Esophagus (tissue), 2 donors: ENCODE measurements at regions not wholly inside any gene's neighbourhood (a gene's known extent, or its start where the extent isn't known, plus 50 kb on each side); places are given as distances from the start of the nearest gene placed in this dataset.

Source experiments
- H3K27ac ChIP-seq, 2 donors: one replicate each; pipeline ENCODE4 v1.5.1; 2013; ENCODE audit warnings: low read depth in 2 of 2, mild to moderate bottlenecking in 2 of 2, inconsistent platforms in 1 of 2, low read length in 1 of 2, moderate library complexity in 1 of 2
- H3K27me3 ChIP-seq, 2 donors: one replicate each; pipeline ENCODE4 v1.6.1; 2013; ENCODE audit warnings: low read length in 2 of 2, control low read depth in 1 of 2, mild to moderate bottlenecking in 1 of 2; ENCODE audit not compliant: insufficient read depth in 2 of 2, control insufficient read depth in 1 of 2
- H3K36me3 ChIP-seq, 2 donors: one replicate each; pipeline ENCODE4 v1.6.1; 2013; ENCODE audit warnings: low read length in 1 of 2; ENCODE audit not compliant: control insufficient read depth in 2 of 2, insufficient read depth in 2 of 2
- H3K4me1 ChIP-seq, 2 donors: one replicate each; pipeline ENCODE4 v1.6.1; 2013; ENCODE audit warnings: low read length in 1 of 2; ENCODE audit not compliant: control insufficient read depth in 2 of 2, insufficient read depth in 2 of 2
- H3K4me3 ChIP-seq, 2 donors: one replicate each; pipeline ENCODE4 v1.5.1; 2013; ENCODE audit warnings: low read length in 2 of 2, mild to moderate bottlenecking in 2 of 2, low read depth in 1 of 2, moderate library complexity in 1 of 2
- H3K9me3 ChIP-seq, 2 donors: one replicate each; pipeline ENCODE4 v1.6.1; 2013; ENCODE audit warnings: mild to moderate bottlenecking in 2 of 2, low read depth in 1 of 2, low read length in 1 of 2, moderate library complexity in 1 of 2; ENCODE audit not compliant: control insufficient read depth in 2 of 2, insufficient read depth in 1 of 2
- WGBS, 2 donors: extraction: QIAGEN DNeasy Blood & Tissue Kit; methylation state at CpG; one replicate each; pipeline ENCODE4 v1.1.7; 2013; 5-methylcytosine and 5-hydroxymethylcytosine counted together
- donor health status: healthy with polysubstance abuse.
- donor health status: Bipolar disorder and iron deficiency.

DNA sequence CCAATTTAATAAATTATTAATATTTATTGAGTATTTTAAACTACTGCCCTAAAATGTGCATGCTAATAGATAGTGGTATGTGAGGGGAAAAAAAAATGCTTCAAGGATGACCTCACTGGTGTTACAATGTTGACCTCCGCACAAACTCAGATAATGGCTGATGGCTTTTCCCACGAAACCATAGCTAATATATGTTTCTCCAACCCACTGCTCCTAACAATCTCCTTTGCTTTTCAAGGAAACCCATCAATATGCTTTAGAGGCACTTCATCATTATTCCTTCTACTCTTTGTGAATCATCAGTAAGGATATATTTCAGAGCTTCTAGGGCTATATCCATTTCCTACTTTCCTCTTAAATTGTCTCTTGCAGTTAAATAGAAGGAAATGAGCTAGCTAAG is 1752.0 kb upstream of the TENM3 start:
- Histone ChIP-seq H3K9me3 (no peaks in the 10 kb centered on the region), H3K36me3 (no peaks in the 10 kb centered on the region), H3K27ac (no peak overlapping the region), H3K4me3 (no peak overlapping the region), H3K4me1 (no peaks in the 10 kb centered on the region), H3K27me3 (no peaks in the 10 kb centered on the region)
- WGBS, 2 donors, result 79 to 80% methylated on average over 2 of the region's 2 CpGs

- WGBS, 2 donors, result 73 to 75% methylated on average over 3 of the region's 3 CpGs
- Histone ChIP-seq H3K4me3 (no peak overlapping the region), H3K36me3 (no peaks in the 10 kb centered on the region), H3K27ac (no peak overlapping the region), H3K9me3 (no peaks in the 10 kb centered on the region), H3K27me3 (no peaks in the 10 kb centered on the region), H3K4me1 (no peaks in the 10 kb centered on the region)
Observed at GRCh38 chr4:180493299-180493698, 1749.9 kb upstream of the TENM3 start.

GRCh38 chr4:180500154-180500553 is 1743.0 kb upstream of the TENM3 start:
- H3K9me3 ChIP-seq, result no peaks in the 10 kb centered on the region
- no peak overlapping the region for H3K4me3 ChIP-seq
- no peaks in the 10 kb centered on the region for H3K4me1 ChIP-seq
- H3K27me3 ChIP-seq, result no peaks in the 10 kb centered on the region
- no peaks in the 10 kb centered on the region for H3K36me3 ChIP-seq
- no peak overlapping the region for H3K27ac ChIP-seq
- 71 to 75% methylated on average over 3 of the region's 3 CpGs for WGBS, 2 donors

DNA sequence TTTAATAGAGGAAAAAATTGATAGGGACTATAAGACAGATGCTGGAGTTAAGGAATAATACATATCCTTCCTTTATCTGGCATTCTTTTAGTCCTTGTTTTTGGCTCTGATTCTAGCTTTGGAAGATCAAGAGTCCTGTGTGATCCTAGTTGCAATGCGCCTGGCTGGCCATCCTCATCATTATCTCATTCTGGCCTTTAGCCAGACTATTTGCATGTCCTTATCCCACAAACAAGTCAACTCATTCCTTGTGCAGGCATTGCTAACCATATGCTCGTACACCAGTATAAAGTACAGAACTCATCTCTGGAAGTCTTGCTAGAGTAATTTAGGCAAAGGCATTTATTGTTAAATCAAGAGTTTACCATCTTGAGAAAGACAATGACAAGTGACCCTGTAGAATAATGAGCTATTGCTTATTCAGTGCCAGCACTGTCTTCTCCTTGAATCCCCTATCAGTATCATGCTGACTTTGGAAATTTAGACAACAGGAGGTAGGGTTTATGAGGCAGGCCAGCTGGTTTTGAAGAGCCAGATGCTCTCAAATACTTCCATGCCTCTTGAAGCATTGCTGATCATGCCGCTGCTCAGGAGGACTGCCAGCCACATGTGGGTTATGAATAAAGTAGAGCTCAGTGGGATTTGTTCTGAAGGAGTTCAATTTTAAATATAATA is 1730.3 kb upstream of the TENM3 start:
- H3K4me3 ChIP-seq, result no peak overlapping the region
- no peaks in the 10 kb centered on the region for H3K4me1 ChIP-seq
- no peak overlapping the region for H3K27ac ChIP-seq
- no peaks in the 10 kb centered on the region for H3K36me3 ChIP-seq
- WGBS, 2 donors, result 66 to 67% methylated on average over 3 of the region's 3 CpGs
- H3K9me3 ChIP-seq, result no peaks in the 10 kb centered on the region
- no peaks in the 10 kb centered on the region for H3K27me3 ChIP-seq

DNA sequence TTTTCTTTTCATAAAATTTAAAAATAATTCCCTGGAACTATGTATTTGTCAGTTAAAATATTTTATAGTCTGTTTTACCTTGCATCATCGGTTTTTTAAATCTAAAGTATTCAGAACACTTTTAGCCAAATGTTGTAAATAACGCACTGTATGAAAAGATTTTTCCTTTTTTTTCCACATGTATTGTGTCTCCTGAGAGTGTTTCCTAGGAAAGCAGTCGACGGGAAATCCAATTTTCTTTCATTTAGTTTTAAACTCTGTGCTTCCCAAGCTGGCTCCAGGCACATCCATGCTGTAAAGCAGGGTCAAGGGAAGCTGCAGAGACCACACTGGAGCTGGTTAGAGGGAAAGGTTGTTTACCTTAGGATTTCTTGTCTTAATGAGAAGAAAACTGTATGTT is 1724.3 kb upstream of the TENM3 start:
- Histone ChIP-seq H3K9me3 (no peaks in the 10 kb centered on the region), H3K27ac (no peak overlapping the region)
- 44 to 60% methylated on average over 4 of the region's 4 CpGs for WGBS, 2 donors

DNA sequence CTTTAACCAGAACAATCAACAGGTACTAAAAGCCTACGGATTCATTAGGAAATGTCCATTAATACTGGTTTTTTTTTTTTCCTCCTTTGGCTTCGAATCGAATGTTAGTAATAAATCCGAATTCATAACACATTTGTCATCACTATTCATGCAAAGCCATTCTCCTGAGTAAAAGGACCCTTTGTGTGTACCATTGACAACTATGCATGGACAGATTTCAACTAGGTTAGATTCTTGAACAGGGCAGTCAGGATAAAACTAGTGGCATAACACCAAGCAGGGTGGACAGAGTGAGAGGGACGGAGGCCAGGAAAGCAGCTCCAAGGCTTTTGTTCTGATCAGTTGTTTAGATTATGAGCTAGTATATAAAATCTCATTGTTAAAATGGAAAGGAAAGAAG is 1722.0 kb upstream of the TENM3 start:
- H3K4me3 ChIP-seq, result no peak overlapping the region

More for the DNA sequence above, 1724.3 kb upstream of the TENM3 start:
- Histone ChIP-seq H3K27me3 (no peaks in the 10 kb centered on the region), H3K36me3 (no peaks in the 10 kb centered on the region), H3K4me1 (no peaks in the 10 kb centered on the region), H3K4me3 (no peak overlapping the region)

GRCh38 chr4:180525523-180526077 is 1717.6 kb upstream of the TENM3 start:
- WGBS, 2 donors, result 80 to 81% methylated on average over 4 of the region's 4 CpGs
- no peak overlapping the region for H3K27ac ChIP-seq
- H3K4me1 ChIP-seq, result no peaks in the 10 kb centered on the region
- H3K4me3 ChIP-seq, result no peak overlapping the region
- no peaks in the 10 kb centered on the region for H3K9me3 ChIP-seq
- no peaks in the 10 kb centered on the region for H3K36me3 ChIP-seq
- H3K27me3 ChIP-seq, result no peaks in the 10 kb centered on the region

More for the DNA sequence above, 1722.0 kb upstream of the TENM3 start:
- Histone ChIP-seq H3K27ac (no peak overlapping the region), H3K36me3 (no peaks in the 10 kb centered on the region), H3K27me3 (no peaks in the 10 kb centered on the region), H3K4me1 (no peaks in the 10 kb centered on the region), H3K9me3 (no peaks in the 10 kb centered on the region)
- 60 to 63% methylated on average over 5 of the region's 5 CpGs for WGBS, 2 donors

- H3K9me3 ChIP-seq, result no peaks in the 10 kb centered on the region
- H3K27ac ChIP-seq, result no peak overlapping the region
- no peaks in the 10 kb centered on the region for H3K27me3 ChIP-seq
- H3K4me3 ChIP-seq, result no peak overlapping the region
- no peaks in the 10 kb centered on the region for H3K36me3 ChIP-seq
- H3K4me1 ChIP-seq, result no peaks in the 10 kb centered on the region
- WGBS, 2 donors, result 92 to 95% methylated on average over 9 of the region's 9 CpGs
Observed at GRCh38 chr4:180528003-180528402, 1715.2 kb upstream of the TENM3 start.

GRCh38 chr4:180530787-180531186 is 1712.4 kb upstream of the TENM3 start:
- no peaks in the 10 kb centered on the region for H3K9me3 ChIP-seq
- H3K27ac ChIP-seq, result no peak overlapping the region
- no peaks in the 10 kb centered on the region for H3K27me3 ChIP-seq
- no peaks in the 10 kb centered on the region for H3K4me1 ChIP-seq
- H3K4me3 ChIP-seq, result no peak overlapping the region
- no peaks in the 10 kb centered on the region for H3K36me3 ChIP-seq

GRCh38 chr4:180532691-180533090 is 1710.5 kb upstream of the TENM3 start:
- WGBS, 2 donors, result 74 to 80% methylated on average over 9 of the region's 9 CpGs
- H3K36me3 ChIP-seq, result no peaks in the 10 kb centered on the region

More at GRCh38 chr4:180532691-180533090, 1710.5 kb upstream of the TENM3 start:
- Histone ChIP-seq H3K9me3 (no peaks in the 10 kb centered on the region), H3K27me3 (no peaks in the 10 kb centered on the region), H3K4me3 (no peak overlapping the region), H3K27ac (no peak overlapping the region), H3K4me1 (no peaks in the 10 kb centered on the region)
